ENCODE measurements at regions not wholly inside any gene's neighbourhood (a gene's known extent, or its start where the extent isn't known, plus 50 kb on each side); places are given as distances from the start of the nearest gene placed in this dataset.

GRCh38 chr15:68483165-68483564 is 51.2 kb upstream of the ITGA11 start:
- TF ChIP-seq, protein P1, sequence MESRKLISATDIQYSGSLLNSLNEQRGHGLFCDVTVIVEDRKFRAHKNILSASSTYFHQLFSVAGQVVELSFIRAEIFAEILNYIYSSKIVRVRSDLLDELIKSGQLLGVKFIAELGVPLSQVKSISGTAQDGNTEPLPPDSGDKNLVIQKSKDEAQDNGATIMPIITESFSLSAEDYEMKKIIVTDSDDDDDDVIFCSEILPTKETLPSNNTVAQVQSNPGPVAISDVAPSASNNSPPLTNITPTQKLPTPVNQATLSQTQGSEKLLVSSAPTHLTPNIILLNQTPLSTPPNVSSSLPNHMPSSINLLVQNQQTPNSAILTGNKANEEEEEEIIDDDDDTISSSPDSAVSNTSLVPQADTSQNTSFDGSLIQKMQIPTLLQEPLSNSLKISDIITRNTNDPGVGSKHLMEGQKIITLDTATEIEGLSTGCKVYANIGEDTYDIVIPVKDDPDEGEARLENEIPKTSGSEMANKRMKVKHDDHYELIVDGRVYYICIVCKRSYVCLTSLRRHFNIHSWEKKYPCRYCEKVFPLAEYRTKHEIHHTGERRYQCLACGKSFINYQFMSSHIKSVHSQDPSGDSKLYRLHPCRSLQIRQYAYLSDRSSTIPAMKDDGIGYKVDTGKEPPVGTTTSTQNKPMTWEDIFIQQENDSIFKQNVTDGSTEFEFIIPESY (IDR thresholded peaks at IDR 0.05): no peak
- no peak for TF ChIP-seq SP1 (IDR thresholded peaks at IDR 0.05)
- no peak for TF ChIP-seq HNF4A (conservative IDR thresholded peaks at IDR 0.05)
- TF ChIP-seq CTCF (IDR thresholded peaks at IDR 0.05; ENCODE audit: low read depth, low read length, missing input control): no peak
